ENCODE measurements at regions not wholly inside any gene's neighbourhood (a gene's known extent, or its start where the extent isn't known, plus 50 kb on each side); places are given as distances from the start of the nearest gene placed in this dataset.
"Not testable (repeated sequence)": the region's sequence is repeated elsewhere in the genome, so short reads cannot be mapped to it uniquely, and the experiment has no call there.

- H3K27me3 ChIP-seq (replicated peaks; ENCODE audit: insufficient read depth), result no peaks in the 10 kb centered on the region
- WGBS, result 85% methylated on average over 2 of the region's 2 CpGs
- no peak overlapping the region for H3K4me3 ChIP-seq
- DNase-seq (ENCODE audit: low spot score), result no peak
- H3K27ac ChIP-seq, result no peak overlapping the region
- no peaks in the 10 kb centered on the region for H3K36me3 ChIP-seq
- intact Hi-C loops (cut with DNase I), result no loop called here
- H3K4me1 ChIP-seq (replicated peaks), result no peaks in the 10 kb centered on the region
- no peaks in the 10 kb centered on the region for H3K9me3 ChIP-seq
- TF ChIP-seq POLR2AphosphoS5 (IDR thresholded peaks at IDR 0.05) (no peak), CTCF (IDR thresholded peaks at IDR 0.05) (no peak), POLR2A (IDR thresholded peaks at IDR 0.05) (no peak)
These were observed 2750.2 kb downstream of the ARAP2 start for GRCh38 chr4:33494150-33494549.

- intact Hi-C loops (cut with DNase I); H3K9me3 ChIP-seq; H3K27me3 ChIP-seq (replicated peaks; ENCODE audit: insufficient read depth); DNase-seq (ENCODE audit: low spot score); H3K4me1 ChIP-seq (replicated peaks); H3K36me3 ChIP-seq; H3K4me3 ChIP-seq; H3K27ac ChIP-seq: not testable (repeated sequence)
- 95% methylated on average over 6 of the region's 6 CpGs for WGBS
These were observed 2742.7 kb downstream of the ARAP2 start for GRCh38 chr4:33501587-33501986.

DNA sequence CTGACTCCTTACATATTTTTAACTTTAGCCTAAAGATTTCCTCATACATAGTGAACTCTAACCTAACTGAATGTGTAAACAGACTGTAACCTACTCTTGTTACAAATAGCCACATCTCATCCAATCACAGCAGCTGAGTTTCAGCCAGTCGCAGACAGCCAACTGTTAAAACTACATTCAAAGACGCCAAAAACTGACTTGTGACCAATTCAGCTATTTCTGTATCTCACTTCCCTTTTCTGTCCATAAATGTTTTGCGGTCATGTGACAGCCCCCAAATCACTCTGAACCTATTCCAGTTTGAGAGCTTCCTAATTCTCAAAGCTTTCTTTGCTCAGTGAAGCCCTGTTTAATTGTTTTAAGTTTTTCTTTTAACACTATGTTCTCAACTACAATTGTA, 2731.9 kb downstream of the ARAP2 start:
- Histone ChIP-seq H3K36me3 (no peaks in the 10 kb centered on the region), H3K4me3 (no peak overlapping the region), H3K27me3 (replicated peaks; ENCODE audit: insufficient read depth) (no peaks in the 10 kb centered on the region), H3K4me1 (replicated peaks) (no peaks in the 10 kb centered on the region), H3K9me3 (no peaks in the 10 kb centered on the region), H3K27ac (no peak overlapping the region)
- TF ChIP-seq POLR2A (IDR thresholded peaks at IDR 0.05) (no peak), POLR2AphosphoS5 (IDR thresholded peaks at IDR 0.05) (no peak), CTCF (IDR thresholded peaks at IDR 0.05) (no peak)
- 76% methylated on average over 3 of the region's 3 CpGs for WGBS
- intact Hi-C loops (cut with DNase I), result no loop called here
- no peak for DNase-seq (ENCODE audit: low spot score)

DNA sequence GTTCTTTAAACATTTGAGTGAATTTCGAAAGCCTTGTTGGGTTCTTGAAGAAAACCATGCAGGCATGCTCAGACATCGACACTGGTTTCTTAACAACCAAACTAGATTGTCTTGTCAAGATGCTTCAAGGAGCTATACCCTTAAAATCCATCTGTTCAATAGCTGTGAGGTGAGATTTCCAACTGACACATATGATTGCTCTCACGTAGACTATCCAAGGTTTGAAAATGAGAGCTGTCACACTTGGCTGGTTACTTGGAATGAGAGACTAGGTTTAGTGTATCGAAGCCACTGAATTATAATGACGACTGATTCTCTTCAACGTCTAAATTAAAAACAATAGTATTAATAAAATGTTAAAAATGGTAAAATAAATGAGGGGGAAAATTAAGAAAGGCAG, 2725.5 kb downstream of the ARAP2 start:
- TF ChIP-seq POLR2A (IDR thresholded peaks at IDR 0.05), result no peak
- TF ChIP-seq CTCF (IDR thresholded peaks at IDR 0.05), result no peak
- TF ChIP-seq POLR2AphosphoS5 (IDR thresholded peaks at IDR 0.05), result no peak
- Histone ChIP-seq H3K9me3 (no peaks in the 10 kb centered on the region), H3K4me1 (replicated peaks) (no peaks in the 10 kb centered on the region), H3K27ac (no peak overlapping the region), H3K27me3 (replicated peaks; ENCODE audit: insufficient read depth) (no peaks in the 10 kb centered on the region), H3K36me3 (no peaks in the 10 kb centered on the region), H3K4me3 (no peak overlapping the region)
- no peak for DNase-seq (ENCODE audit: low spot score)
- intact Hi-C loops (cut with DNase I), result no loop called here
- WGBS, result 79% methylated on average over 6 of the region's 6 CpGs

DNA sequence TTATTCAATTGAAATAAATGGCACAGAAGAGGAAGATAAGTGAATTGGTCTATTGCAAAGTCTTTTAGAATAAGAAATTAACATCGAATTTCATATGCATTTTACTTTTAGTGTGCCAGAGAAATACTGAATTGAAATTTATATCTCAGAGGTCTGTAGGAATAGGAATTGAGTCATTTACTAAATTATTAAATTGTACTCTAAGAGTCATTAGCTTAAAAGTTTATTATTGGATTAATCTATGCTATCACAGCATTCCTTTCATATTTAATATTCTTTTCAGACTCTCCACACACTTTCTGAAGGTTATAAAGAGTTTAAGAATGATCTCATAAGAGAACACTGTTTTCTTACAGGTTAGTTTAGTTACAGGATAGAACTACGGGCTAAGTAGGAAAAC, 2711.5 kb downstream of the ARAP2 start:
- no peak for DNase-seq (ENCODE audit: low spot score)
- intact Hi-C loops (cut with DNase I), result no loop called here
- no peak for TF ChIP-seq CTCF (IDR thresholded peaks at IDR 0.05)
- no peak for TF ChIP-seq POLR2A (IDR thresholded peaks at IDR 0.05)
- no peak overlapping the region for H3K4me3 ChIP-seq
- H3K9me3 ChIP-seq, result no peaks in the 10 kb centered on the region
- H3K4me1 ChIP-seq (replicated peaks), result no peaks in the 10 kb centered on the region
- H3K27me3 ChIP-seq (replicated peaks; ENCODE audit: insufficient read depth), result no peaks in the 10 kb centered on the region
- H3K27ac ChIP-seq, result no peak overlapping the region
- no peaks in the 10 kb centered on the region for H3K36me3 ChIP-seq
- WGBS, result 87% methylated on average over 2 of the region's 2 CpGs
